T1000 (cell line): ENCODE measurements at regions not wholly inside any gene's neighbourhood (a gene's known extent, or its start where the extent isn't known, plus 50 kb on each side); places are given as distances from the start of the nearest gene placed in this dataset.

Experiments used
- DNase-seq: peaks from one replicate; lab custom pipeline; 2025; ENCODE audit warnings: mixed read lengths; lab: John Stamatoyannopoulos, UW

GRCh38 chr3:28903171-28903601 is 377.7 kb upstream of the RBMS3 start:
- no peak for DNase-seq

GRCh38 chr3:28905798-28906197 is 375.1 kb upstream of the RBMS3 start:
- DNase-seq = no peak

- DNase-seq = no peak
Observed at GRCh38 chr3:28906561-28907310, 374.1 kb upstream of the RBMS3 start.

- DNase-seq = no peak
Observed at GRCh38 chr3:28907616-28908015, 373.3 kb upstream of the RBMS3 start.

- DNase-seq = no peak
Observed at GRCh38 chr3:28912120-28912885, 368.6 kb upstream of the RBMS3 start.

GRCh38 chr3:28915741-28916500 is 364.9 kb upstream of the RBMS3 start:
- DNase-seq = peak; percentile 14

DNA sequence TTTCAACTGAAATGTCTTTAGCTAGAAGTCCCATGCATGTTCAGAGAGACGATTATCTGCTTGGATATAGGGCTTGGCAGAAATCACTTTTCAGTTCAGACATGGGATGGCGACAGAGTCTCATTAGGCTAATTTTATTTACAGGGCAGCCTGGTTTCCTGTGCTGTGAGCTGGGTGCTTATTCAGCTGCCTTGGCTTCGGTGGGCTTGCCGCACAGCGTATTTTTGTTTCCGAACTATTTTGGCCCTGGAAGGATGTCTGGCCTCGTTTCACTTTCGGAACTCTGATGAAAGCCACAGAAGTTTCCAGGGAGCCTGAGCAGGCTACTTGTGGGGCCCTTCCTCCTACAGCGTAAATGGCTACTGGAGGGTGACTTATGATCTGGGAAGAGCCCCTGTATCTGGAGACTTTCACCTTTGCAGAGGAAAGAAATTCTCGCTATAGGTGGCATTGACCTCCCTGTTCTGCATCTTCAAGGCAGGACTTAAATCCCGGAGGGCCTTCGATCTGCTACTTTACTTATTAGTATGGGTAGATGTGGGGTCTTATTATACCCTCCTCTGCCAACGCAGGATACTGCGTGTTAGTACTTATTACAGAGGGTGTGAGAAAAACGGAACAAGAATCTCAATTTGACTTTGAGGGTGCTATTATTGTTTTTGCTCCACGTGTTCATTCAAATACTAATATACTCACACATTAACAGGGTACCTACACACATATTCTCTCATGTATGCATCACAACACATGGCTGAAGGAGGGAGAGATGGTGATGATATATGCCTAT is 364.0 kb upstream of the RBMS3 start:
- no peak for DNase-seq

GRCh38 chr3:28917895-28918475 is 362.9 kb upstream of the RBMS3 start:
- DNase-seq = no peak

DNA sequence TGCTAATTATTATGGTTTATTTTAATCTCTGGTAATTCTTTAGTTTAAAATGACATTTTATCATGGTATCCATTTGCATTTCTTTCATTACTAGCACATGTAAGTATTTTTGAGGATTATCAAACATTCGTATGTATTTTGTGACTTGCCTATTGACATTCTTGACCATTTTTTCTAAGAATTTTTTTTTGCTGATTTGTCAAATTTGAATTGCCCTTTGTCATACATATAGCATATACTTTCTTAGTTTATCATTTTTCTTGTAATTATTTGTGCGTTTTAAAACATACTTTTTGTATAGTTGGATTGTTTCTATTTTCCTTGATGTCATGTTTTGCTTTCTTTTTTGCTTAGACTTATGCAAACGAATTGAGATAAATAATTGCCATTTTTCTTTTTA is 358.5 kb upstream of the RBMS3 start:
- no peak for DNase-seq

GRCh38 chr3:28923994-28924393 is 356.9 kb upstream of the RBMS3 start:
- no peak for DNase-seq

DNA sequence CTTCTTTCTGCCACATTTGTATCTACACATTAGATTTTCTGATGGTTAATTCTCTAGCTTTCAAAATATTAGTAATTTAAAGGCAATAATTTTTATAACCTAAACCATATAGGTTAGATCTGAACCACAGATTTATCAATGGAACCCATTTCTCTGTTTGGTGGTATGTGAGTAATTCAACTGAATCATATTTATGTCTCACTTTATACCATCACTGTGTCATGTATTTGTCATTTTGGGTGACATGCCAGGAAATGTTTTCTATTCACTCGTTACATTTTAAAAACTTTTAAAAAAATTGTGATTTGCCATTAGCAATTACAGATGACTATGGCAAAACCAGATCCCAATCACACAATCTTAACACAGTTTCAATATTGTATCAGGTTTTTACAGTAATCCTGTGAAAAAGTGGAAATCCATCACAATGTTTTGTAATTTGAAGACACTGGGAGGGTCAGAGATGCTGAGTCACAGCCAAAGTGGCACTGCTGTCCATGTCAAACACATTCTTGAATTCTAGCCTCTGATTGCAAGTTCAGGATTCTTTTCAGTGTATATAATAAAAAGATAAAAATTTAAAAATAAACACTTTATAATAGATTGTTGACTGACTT is 356.0 kb upstream of the RBMS3 start:
- DNase-seq = no peak

DNA sequence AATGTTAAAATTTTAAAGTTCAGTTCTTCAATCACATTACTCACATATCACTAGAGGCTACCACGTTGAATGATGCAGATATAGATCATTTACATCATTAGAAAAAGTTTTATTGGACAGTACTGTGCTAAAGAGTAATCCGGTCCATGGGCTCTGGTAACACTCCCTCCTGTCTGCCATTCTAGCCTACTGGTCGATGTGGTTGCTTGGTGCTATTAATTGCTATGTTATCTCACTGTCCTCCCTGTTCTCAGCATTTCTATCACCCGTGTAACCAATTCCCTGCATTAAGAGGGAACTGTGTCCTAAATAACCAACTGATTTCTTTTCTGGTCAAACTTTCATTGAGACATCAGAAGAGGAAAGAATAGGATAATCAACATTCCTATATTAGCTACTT is 347.5 kb upstream of the RBMS3 start:
- no peak for DNase-seq

- no peak for DNase-seq
Observed at GRCh38 chr3:28934126-28934813, 346.6 kb upstream of the RBMS3 start.

DNA sequence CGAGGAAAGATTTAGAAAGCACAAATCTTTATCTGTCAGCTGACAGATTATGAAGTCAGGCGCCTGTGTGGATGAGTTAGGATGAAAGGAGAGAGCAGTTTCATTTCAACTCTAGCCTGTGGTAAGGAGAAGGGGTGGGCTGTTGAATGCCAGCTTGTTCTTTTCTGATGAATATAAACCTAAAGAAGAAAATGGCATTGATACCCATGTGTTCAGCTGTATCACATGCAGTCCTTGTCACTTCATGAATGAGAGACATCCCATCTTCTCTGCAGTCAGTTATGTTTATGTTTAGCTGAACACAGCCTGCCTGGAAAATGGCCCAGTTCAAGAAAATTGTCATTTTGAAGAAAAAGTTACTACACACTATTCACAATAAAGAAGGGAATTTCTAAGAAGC is 345.7 kb upstream of the RBMS3 start:
- no peak for DNase-seq

GRCh38 chr3:28936154-28936553 is 344.7 kb upstream of the RBMS3 start:
- DNase-seq = no peak

DNA sequence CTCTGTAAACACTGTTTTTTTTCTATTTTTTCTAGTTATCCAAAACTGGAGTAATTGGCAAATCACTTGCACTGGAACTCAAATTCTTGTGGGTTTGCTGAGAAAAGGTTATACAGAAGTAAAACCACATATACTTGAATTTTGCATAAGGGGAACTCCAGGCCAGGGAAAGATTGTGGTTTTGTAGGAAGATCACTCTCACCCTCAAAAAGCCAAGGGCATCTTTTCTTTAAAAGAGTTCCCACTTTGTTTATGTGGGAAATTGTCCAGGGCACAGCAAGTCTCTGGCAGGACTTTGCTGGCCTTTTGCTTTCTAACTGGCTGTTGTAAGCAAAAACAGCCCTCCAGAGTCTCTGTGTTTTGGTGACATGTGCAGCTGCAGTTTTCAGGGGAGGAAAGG is 340.3 kb upstream of the RBMS3 start:
- DNase-seq = peak; percentile 56

DNA sequence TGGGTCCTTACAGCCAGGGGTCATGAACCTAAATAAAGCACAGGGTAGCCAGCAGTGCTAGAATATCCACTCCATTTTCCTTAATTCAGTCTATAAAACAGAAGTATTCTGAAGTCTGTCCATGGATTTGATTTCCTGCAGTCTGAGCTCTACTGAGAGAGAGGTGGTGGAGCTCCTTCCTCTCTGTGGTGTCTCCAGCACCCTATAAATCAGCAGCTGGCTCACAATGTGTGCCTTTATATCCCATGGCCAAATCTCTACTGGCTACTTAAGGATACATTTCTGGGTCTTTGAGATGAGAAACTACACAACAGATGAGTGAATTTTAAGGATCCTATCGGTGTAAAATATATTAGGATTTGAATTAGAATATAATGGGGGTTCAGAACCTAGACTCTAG is 339.9 kb upstream of the RBMS3 start:
- no peak for DNase-seq

DNA sequence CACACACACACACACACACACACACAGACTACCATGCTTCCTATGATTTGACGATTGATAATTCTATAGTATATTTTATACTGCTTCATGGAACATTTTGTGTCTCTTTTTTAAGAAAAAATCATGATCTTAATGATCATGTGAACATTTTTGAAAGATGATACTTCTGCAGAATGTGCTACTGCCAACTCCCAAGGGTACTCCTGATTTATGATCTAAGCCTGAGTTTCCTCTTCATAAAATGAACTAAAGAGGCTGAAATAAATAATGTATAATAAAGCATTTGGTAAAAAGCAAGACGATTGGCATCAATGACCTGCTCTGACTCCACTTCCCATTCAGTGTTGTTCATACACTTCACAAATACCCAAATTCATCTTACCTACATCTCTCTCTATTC is 333.8 kb upstream of the RBMS3 start:
- DNase-seq = no peak

DNA sequence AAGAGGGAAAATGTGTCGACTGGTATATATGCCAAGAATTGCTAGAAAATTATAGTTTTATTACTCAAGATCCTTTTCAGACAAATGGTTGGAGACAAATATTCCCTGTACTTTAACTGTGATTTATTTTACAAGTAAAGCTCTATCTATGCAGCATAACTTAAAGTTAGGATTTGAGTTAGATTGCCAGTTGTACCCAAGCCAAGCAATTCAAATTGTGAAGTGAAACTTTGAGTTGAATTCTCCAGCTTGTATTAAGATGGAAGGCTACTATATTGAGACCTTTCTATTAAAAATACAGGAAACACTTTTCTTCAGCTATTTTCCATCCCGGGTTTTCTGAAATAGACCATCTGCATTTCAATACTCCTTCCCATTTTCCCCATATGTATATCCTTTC is 333.1 kb upstream of the RBMS3 start:
- DNase-seq = no peak

DNA sequence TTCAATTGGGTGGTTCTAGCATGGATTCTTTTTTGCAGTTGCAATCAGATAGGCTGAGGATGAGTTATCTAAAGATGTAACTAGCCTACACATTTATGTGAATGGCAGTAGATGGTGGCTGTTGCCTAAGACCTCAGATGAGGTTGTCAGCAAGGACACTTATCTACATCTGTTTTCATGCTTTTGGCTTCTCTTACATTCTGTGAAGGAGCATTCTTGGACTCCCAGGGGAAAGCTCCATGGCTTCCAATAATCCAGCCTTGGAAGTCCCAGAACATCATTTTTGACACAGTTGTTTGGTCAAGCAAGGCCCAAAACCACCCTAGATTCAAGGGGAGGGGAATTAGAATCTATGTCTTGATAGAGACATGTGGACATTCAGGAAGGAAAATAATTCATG is 332.2 kb upstream of the RBMS3 start:
- DNase-seq = no peak

DNA sequence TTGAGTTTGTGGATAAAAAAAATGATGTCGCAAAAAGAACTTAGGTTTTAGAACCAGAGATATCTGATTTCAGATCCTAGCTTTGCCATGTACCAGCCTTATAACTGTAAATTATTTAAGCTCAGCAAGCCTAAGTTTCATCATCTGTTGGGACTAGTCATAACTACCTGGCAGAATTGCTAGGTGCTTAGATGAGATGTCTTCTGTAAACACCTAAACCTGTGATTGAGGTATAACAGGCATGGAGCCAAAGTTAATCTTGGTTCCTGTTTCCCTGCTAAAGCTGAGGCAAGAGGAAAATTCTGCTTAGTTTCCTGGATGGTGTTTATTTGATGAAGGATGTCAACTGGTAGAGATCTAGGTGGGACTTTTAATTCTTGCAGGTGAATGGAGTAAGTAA is 331.3 kb upstream of the RBMS3 start:
- DNase-seq = no peak
